AG08395 (cell line): ENCODE measurements at regions not wholly inside any gene's neighbourhood (a gene's known extent, or its start where the extent isn't known, plus 50 kb on each side); places are given as distances from the start of the nearest gene placed in this dataset.
"Not testable (repeated sequence)": the region's sequence is repeated elsewhere in the genome, so short reads cannot be mapped to it uniquely, and the experiment has no call there.

Experiments
- DNase-seq: peaks from one replicate; pipeline ENCODE4 v3.0.0; 2012; ENCODE audit warnings: mixed read lengths, low spot score

GRCh38 chr2:17194083-17194482 lies 324.2 kb downstream of the RAD51AP2 start:
- DNase-seq: no peak

DNA sequence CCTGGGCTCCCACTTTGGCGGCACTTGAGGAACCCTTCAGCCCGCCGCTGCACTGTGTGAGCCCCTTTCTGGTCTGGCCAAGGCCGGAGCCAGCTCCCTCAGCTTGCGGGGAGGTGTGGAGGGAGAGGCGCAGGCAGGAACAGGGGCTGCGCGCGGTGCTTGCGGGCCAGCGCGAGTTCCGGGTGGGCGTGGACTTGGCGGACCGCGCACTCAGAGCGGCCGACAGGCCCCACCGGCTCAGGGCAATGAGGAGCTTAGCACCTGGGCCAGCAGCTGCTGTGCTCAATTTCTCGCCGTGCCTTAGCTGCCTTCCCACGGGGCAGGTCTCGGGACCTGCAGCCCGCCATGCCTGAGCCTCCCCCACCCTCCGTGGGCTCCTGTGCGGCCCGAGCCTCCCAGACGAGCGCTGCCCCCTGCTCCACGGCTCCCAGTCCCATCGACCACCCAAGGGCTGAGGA lies 324.8 kb downstream of the RAD51AP2 start:
- not testable (repeated sequence) for DNase-seq

GRCh38 chr2:17191223-17191622 lies 327.0 kb downstream of the RAD51AP2 start:
- DNase-seq: no peak

DNA sequence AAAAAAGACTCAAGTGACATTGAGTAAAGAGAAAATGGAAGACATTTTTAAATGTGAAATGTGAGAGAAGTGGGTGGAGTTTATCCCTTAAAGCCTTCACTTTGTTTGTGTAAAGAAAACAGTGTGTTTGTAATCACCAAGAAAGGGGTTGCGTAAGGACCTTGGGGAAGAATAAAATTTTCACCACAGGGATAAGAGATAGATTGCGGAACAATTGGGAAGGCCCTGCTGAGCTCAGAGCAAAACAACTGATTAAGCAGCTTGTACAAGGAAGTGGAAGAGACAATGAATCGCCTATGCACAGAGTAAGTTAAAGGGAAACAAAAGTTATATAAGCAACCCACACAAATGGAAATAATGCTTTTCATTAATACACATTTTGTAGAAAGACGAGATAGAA lies 327.7 kb downstream of the RAD51AP2 start:
- DNase-seq: no peak

- no peak for DNase-seq
These were observed 329.5 kb downstream of the RAD51AP2 start for GRCh38 chr2:17188721-17189120.

DNA sequence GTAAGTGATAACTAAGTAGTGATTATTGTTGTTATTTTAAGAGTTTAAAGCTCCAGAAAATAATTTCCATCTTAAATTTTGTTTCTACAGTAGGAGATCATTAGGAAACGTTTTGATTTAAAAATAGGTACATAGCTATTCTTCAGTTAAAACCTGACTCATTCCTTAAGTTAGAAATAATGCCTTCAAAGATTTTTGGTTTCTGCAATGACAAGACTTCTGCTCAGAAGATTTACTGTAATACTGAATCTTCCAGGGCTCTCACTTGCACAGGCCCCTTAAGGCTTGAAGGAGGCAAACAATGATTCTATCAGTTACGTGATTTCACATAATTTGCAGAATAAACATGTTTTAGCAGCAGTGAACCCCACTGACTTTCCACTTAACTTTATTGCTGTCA lies 333.7 kb downstream of the RAD51AP2 start:
- DNase-seq: no peak

- no peak for DNase-seq
These were observed 335.8 kb downstream of the RAD51AP2 start for GRCh38 chr2:17182399-17182798.

GRCh38 chr2:17181051-17181752 lies 337.0 kb downstream of the RAD51AP2 start:
- DNase-seq: no peak

DNA sequence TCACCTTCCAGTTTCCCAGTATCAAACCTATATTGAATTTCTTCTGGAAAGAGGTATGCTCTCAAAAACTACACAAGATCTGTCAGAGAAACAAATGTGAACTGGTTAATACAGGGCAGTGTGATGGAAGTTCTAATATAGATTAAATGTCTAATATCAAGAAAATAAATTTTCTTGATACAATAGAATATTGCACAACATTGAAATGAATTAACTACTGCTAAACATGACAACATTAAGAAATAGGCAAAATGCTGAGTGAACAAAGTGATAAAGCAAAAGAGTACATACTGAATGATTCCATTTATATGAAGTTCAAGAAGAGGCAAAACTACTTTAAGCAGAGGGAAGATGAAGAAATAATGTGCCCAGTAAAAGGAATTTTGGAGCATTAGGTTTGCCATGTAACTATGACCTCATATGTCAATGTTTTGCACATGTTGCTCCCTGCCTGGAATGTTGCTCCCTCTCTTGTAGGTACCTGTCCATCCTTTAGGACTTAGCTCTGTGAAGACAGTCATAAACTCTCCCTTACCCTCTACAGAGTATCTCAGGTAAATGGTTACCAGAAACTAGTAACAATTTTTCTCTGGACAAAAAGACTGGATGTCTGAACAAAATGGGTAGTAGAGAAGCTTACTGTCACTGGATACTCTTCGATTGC lies 339.0 kb downstream of the RAD51AP2 start:
- DNase-seq: no peak

DNA sequence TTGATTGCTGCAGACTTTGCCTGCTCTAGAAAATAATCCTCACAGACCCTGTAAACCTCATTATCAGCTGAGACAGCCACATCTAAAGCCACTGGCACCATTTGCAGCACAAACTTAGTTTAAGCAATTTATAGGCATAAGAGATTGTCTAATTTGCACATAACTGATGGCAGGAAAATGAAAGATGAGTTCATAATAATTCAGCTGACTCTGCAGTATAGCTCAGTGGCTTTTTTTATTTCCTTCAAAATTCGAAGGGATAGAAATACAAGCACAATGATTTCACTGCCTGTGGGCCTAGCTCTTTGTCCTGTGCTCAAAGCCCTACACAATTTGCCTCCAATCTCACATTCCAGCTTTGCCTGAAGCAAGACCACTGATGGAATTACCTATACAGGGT lies 341.2 kb downstream of the RAD51AP2 start:
- DNase-seq: no peak

DNA sequence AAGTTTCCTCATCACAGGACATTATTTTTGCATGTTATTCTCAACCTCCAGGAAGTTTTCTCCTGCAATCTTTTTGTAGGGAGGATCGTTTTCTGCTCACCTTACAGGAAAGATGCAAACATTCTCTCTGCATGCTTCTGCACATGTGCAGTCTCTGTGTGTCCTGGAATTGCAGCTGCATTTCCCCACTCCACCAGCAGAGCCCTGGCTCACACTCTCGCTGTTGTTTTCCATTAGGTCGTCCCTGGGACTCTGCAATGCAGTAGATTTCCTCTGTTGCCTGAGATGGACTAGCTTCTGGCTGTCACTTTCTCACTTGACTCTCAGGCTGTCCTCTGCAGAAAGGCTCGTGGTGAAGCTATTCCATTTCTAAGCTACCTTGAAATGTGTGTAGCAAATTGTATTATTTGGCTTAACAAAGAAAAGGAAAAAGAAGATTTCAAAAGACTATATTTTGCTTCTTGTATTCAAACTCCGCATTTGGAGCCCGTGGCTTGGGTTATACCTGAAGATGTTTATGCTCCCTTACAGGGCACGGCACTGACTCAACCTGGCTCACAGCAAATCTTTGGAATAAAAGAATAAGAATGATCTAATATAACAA lies 346.7 kb downstream of the RAD51AP2 start:
- no peak for DNase-seq

GRCh38 chr2:17166506-17166905 lies 351.7 kb downstream of the RAD51AP2 start:
- DNase-seq: no peak

DNA sequence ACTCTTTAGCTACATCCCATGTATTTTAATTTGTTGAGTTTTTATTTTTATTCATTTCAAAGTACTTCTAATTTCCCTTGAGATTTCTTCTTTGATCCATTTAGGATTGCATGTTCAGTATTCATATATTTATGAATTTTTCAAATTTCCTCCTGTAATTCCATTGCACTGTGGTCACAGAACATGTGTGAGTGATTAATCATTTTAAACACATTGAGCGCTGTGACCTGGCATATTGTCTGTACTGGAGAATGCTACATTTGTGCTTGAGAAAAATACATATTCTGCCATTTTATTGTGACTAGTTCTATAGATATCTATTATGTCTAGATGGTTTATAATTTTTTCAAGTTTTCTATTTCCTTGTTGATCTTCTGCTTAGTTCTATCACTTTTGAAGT lies 353.7 kb downstream of the RAD51AP2 start:
- no peak for DNase-seq

DNA sequence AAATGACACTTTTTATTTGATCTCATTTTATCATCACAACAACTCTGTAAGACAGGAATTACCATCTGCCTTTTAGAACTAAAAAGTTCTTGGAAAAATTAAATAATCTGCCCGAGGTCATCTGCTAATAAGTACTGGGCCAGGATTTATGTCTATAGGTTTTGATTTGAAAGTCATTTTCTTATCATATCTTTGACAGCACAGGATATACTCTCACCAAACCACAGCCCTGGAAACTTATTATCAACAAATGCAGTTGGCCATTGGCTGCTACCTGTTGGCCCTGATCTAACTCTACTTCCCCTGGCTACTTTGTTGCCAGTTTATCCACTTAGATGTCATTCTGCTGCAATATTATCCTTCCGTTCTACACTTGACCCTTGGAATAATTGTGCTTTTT lies 354.6 kb downstream of the RAD51AP2 start:
- no peak for DNase-seq

- no peak for DNase-seq
These were observed 355.5 kb downstream of the RAD51AP2 start for GRCh38 chr2:17162713-17163112.

GRCh38 chr2:17160594-17160993 lies 357.6 kb downstream of the RAD51AP2 start:
- DNase-seq: no peak

GRCh38 chr2:17156086-17156485 lies 362.2 kb downstream of the RAD51AP2 start:
- DNase-seq: no peak

- DNase-seq: no peak
These were observed 368.3 kb downstream of the RAD51AP2 start for GRCh38 chr2:17149945-17150344.

- no peak for DNase-seq
These were observed 369.7 kb downstream of the RAD51AP2 start for GRCh38 chr2:17148407-17149145.

DNA sequence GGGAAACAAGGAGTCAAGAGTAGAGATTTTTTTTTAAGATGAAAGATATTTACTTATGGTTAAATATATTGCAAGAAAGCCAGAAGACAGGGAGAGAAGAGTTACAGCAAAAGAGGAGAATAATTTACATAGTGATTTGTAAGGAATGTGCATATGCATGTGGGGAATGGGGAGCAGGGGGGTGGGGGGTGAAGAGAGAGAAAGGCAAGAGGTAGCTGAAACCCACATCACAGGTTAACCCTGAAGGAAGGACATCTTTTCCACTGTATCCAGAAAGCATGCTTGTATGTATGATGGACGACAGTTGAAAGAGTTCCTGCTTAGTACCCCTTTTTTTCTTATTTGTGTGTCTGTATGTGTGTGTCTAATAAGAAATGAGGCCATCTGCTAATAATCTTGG lies 371.9 kb downstream of the RAD51AP2 start:
- DNase-seq: no peak

GRCh38 chr2:17136877-17137276 lies 381.4 kb downstream of the RAD51AP2 start:
- no peak for DNase-seq

DNA sequence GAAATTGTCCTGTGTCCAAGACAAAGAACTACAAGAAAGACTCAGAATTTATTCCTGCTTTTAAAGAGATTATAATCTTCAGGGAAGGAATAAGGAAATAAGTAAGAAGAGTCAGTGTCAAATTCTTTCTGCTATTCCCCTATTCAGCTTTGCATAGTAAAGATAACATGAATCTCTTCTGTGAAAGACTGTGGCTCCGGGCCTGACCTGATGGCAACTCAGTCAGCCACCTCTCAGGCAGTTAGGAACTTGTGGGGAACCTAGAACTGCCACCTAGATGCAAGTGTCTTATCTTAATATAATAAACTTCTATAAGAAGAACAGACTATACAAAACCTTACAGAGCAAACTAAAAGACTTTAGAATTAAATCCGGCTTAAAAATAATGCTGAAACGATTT lies 382.0 kb downstream of the RAD51AP2 start:
- DNase-seq: no peak

DNA sequence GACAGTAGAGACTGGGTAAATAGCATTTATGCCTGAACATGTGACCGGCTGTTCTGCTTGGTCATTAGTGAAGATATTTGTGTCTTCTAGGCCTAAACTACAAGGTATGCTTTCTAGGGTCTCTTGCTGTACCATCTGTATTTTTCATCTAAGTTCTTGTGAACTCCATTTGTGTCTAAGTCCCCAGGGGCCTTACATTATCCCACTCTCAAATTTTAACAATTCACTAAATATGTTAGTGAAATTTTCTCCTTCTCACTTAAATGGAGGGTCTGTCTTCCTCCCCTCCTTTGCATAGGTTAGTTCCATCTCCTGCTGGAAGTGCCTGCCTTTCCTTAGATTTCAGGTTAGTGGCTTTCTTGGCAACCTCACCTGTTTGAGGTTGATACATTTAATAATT lies 382.6 kb downstream of the RAD51AP2 start:
- no peak for DNase-seq
